Esophagus squamous epithelium (tissue), 5 donors: ENCODE measurements at regions not wholly inside any gene's neighbourhood (a gene's known extent, or its start where the extent isn't known, plus 50 kb on each side); places are given as distances from the start of the nearest gene placed in this dataset.
A peak's percentile ranks its signal among the peaks of the same experiment; 100 is the strongest.

Experiments used
- DNase-seq: peaks from one replicate; lab custom pipeline; 2025; lab: John Stamatoyannopoulos, UW
- H3K27ac ChIP-seq, 4 donors: fragments of 200-600 bp; sonication (generic); one replicate each; pipeline ENCODE4 v1.5.1; 2016 to 2019; ENCODE audit warnings: mild to moderate bottlenecking in 1 of 4
- H3K27me3 ChIP-seq, 4 donors: fragments of 200-600 bp; sonication (generic); 1 replicate in 3 of 4; 2 replicates in 1 of 4; pipeline versions ENCODE4 v1.5.1 to v1.6.0; 2017 to 2021; ENCODE audit warnings: antibody characterized with exemption in 1 of 4
- H3K36me3 ChIP-seq, 3 donors: fragments of 200-600 bp; sonication (generic); one replicate each; pipeline ENCODE4 v1.5.1; 2016 to 2019
- H3K4me1 ChIP-seq, 3 donors: fragments of 200-600 bp; sonication (generic); one replicate each; pipeline ENCODE4 v1.5.1; 2017 to 2019
- H3K4me3 ChIP-seq, 4 donors: fragments of 200-600 bp; sonication (generic); 1 replicate in 3 of 4; 2 replicates in 1 of 4; pipeline ENCODE4 v1.5.1; 2016 to 2019; ENCODE audit warnings: mild to moderate bottlenecking in 2 of 4, moderate library complexity in 1 of 4
- H3K9me3 ChIP-seq, 3 donors: fragments of 200-600 bp; sonication (generic); one replicate each; pipeline ENCODE4 v1.5.1; 2016 to 2019
- CTCF ChIP-seq, 6 experiments: fragments of 450-650 bp in 4 of 6; fragments of 200-600 bp in 2 of 6; sonication (generic) in 2 of 6; IDR thresholded peaks; one replicate each; pipeline ENCODE4 v1.5.1; 2016 to 2019; ENCODE audit warnings: antibody characterized with exemption in 6 of 6, mild to moderate bottlenecking in 4 of 6, moderate library complexity in 4 of 6
- POLR2A ChIP-seq, 4 donors: fragments of 450-650 bp; IDR thresholded peaks; one replicate each; pipeline ENCODE4 v1.6.1; 2017; ENCODE audit warnings: antibody characterized with exemption in 4 of 4, mild to moderate bottlenecking in 4 of 4, moderate library complexity in 3 of 4
- WGBS, 2 donors: methylation state at CpG; one replicate each; pipeline ENCODE4 v1.1.5; 2018; 5-methylcytosine and 5-hydroxymethylcytosine counted together
- intact Hi-C: fragments of 100-400 bp; cut with DNase I; formaldehyde crosslinking; loops from one replicate; pipeline ENCODE4 v1.15.0; 2022
- donor health status: DM: yes; HTN: yes; CAD: no.

- Histone ChIP-seq H3K27ac (no peak overlapping the region), H3K4me1 (peaks cover 9 to 22% (median 11%) of the 10 kb centered on the region in 3 donors), H3K27me3 (peaks cover 0 to 12% (median 0%) of the 10 kb centered on the region in 4 donors), H3K4me3 (no peak overlapping the region), H3K9me3 (no peaks in the 10 kb centered on the region), H3K36me3 (no peaks in the 10 kb centered on the region)
- TF ChIP-seq POLR2A (IDR thresholded peaks at IDR 0.05): no peak
- DNase-seq: no peak
- 55 to 59% methylated on average over 7 of the region's 7 CpGs for WGBS, 2 donors
- intact Hi-C loops: no loop called here
These were observed 114.7 kb upstream of the CXCR4 start for GRCh38 chr2:136232456-136233172.

- no peak for DNase-seq
- Histone ChIP-seq H3K4me1 (peaks cover 0 to 9% (median under 1%) of the 10 kb centered on the region in 3 donors), H3K27me3 (peaks cover 0 to 12% (median 0%) of the 10 kb centered on the region in 4 donors), H3K27ac (no peak overlapping the region), H3K36me3 (no peaks in the 10 kb centered on the region), H3K9me3 (no peaks in the 10 kb centered on the region), H3K4me3 (no peak overlapping the region)
- intact Hi-C loops: no loop called here
- WGBS, 2 donors: 79 to 82% methylated on average over 2 to 5 of the region's 5 CpGs
- TF ChIP-seq CTCF (IDR thresholded peaks at IDR 0.05): no peak
- no peak for TF ChIP-seq POLR2A (IDR thresholded peaks at IDR 0.05)
These were observed 112.5 kb upstream of the CXCR4 start for GRCh38 chr2:136230464-136230863.

GRCh38 chr2:136226903-136227302, 109.0 kb upstream of the CXCR4 start:
- peaks cover 0 to 8% (median 0%) of the 10 kb centered on the region in 4 donors for H3K27me3 ChIP-seq
- intact Hi-C loops: no loop called here
- no peaks in the 10 kb centered on the region for H3K9me3 ChIP-seq
- no peak overlapping the region for H3K4me3 ChIP-seq
- no peaks in the 10 kb centered on the region for H3K4me1 ChIP-seq
- WGBS, 2 donors: 91 to 97% methylated on average over 4 of the region's 4 CpGs
- H3K27ac ChIP-seq: no peak overlapping the region
- TF ChIP-seq POLR2A (IDR thresholded peaks at IDR 0.05) (no peak), CTCF (IDR thresholded peaks at IDR 0.05) (no peak)
- DNase-seq: no peak
- no peaks in the 10 kb centered on the region for H3K36me3 ChIP-seq

GRCh38 chr2:136225950-136226835, 108.2 kb upstream of the CXCR4 start:
- Histone ChIP-seq H3K9me3 (no peaks in the 10 kb centered on the region), H3K4me3 (no peak overlapping the region), H3K36me3 (no peaks in the 10 kb centered on the region), H3K4me1 (no peaks in the 10 kb centered on the region), H3K27ac (no peak overlapping the region), H3K27me3 (peaks cover 0 to 6% (median 0%) of the 10 kb centered on the region in 4 donors)
- TF ChIP-seq POLR2A (IDR thresholded peaks at IDR 0.05) (peak in 1 of 4 donors; percentile 41), CTCF (IDR thresholded peaks at IDR 0.05) (no peak)
- WGBS, 2 donors: 41 to 53% methylated on average over 7 of the region's 7 CpGs
- intact Hi-C loops: no loop called here
- DNase-seq: no peak

- Histone ChIP-seq H3K9me3 (no peaks in the 10 kb centered on the region), H3K4me3 (no peak overlapping the region), H3K36me3 (no peaks in the 10 kb centered on the region), H3K27ac (no peak overlapping the region), H3K27me3 (peaks cover 0 to 9% (median 0%) of the 10 kb centered on the region in 4 donors), H3K4me1 (no peaks in the 10 kb centered on the region)
- no peak for DNase-seq
- TF ChIP-seq POLR2A (IDR thresholded peaks at IDR 0.05) (no peak), CTCF (IDR thresholded peaks at IDR 0.05) (no peak)
- intact Hi-C loops: no loop called here
- WGBS, 2 donors: 86 to 95% methylated on average over 7 of the region's 7 CpGs
These were observed 105.3 kb upstream of the CXCR4 start for GRCh38 chr2:136223274-136223673.
